ENCODE measurements at regions not wholly inside any gene's neighbourhood (a gene's known extent, or its start where the extent isn't known, plus 50 kb on each side); places are given as distances from the start of the nearest gene placed in this dataset.

DNA sequence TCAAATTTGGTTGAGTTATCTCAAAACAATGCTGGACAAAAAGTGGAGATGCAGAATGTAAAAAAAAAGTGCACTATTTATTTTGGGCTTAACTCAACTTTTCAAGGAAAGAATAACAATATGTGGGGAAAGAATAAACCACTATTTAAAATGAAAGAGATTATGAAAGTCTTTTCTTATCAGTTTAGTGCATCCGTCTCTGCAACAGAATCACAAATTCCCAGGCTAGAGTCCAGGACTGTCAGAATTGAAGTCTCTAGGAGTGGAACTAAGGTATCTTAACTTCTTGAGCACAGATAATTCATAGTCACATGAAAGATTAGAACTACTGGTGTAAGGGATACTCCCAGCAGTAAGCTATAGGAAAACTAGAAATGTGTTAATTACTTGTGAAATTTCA is 1200.3 kb upstream of the LRRN3 start:
- TF ChIP-seq, protein P1, sequence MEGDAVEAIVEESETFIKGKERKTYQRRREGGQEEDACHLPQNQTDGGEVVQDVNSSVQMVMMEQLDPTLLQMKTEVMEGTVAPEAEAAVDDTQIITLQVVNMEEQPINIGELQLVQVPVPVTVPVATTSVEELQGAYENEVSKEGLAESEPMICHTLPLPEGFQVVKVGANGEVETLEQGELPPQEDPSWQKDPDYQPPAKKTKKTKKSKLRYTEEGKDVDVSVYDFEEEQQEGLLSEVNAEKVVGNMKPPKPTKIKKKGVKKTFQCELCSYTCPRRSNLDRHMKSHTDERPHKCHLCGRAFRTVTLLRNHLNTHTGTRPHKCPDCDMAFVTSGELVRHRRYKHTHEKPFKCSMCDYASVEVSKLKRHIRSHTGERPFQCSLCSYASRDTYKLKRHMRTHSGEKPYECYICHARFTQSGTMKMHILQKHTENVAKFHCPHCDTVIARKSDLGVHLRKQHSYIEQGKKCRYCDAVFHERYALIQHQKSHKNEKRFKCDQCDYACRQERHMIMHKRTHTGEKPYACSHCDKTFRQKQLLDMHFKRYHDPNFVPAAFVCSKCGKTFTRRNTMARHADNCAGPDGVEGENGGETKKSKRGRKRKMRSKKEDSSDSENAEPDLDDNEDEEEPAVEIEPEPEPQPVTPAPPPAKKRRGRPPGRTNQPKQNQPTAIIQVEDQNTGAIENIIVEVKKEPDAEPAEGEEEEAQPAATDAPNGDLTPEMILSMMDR (conservative IDR thresholded peaks at IDR 0.05; ENCODE audit: low read depth, low read length) = no peak
- no peak for TF ChIP-seq EZH2phosphoT487 (IDR thresholded peaks at IDR 0.05; ENCODE audit: borderline replicate concordance, low read length)

Data from PC-3 (cell line).